ENCODE measurements at regions not wholly inside any gene's neighbourhood (a gene's known extent, or its start where the extent isn't known, plus 50 kb on each side); places are given as distances from the start of the nearest gene placed in this dataset.

DNA sequence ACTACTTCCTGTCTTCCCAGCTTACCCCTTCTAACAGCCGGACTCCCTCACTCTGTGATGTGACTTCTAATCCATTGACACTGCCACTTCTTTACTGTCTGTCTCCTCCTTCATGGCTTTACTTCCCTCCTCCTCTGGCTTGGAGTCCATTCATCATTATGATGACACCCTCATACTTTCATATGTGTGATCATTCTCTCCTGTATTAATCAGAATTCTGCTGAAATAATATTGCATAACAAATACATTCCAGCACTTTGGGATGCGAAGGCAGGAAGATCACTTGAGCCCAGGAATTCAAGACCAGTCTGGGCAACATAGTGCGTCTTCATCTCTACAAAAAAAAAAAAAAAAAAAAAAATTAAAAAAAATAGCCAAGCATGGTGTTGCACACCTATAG is 147.9 kb upstream of the BTBD3 start:
- peak overlapping the region; percentile 1 for H3K4ac ChIP-seq (replicated peaks; ENCODE audit: insufficient read length, low read depth, low read length)
- no peak overlapping the region for H3K4me2 ChIP-seq (ENCODE audit: insufficient read depth in 1 of 2, low read depth in 2 of 2, low read length in 2 of 2)
- no peak for FAIRE-seq
- no peak overlapping the region for H2BK120ac ChIP-seq (replicated peaks; ENCODE audit: low read depth, low read length)
- no peak overlapping the region for H2BK5ac ChIP-seq (ENCODE audit: low read depth, low read length)
- H3K18ac ChIP-seq (ENCODE audit: extremely low read depth, low read length), result no peak overlapping the region
- no peaks in the 10 kb centered on the region for H4K20me1 ChIP-seq (replicated peaks in 1 of 2; ENCODE audit: control insufficient read depth in 1 of 2, insufficient read depth in 2 of 2, low read length in 2 of 2)
- ChIA-PET CTCF (ENCODE audit: partially characterized antibody) (no interaction called here), POLR2A (ENCODE audit: partially characterized antibody) (no interaction called here)
- H3K4me3 ChIP-seq (ENCODE audit: extremely low read depth in 1 of 4, insufficient read depth in 2 of 4, low read depth in 3 of 4, low read length in 4 of 4), result no peak overlapping the region
- H3K36me3 ChIP-seq (ENCODE audit: control insufficient read depth in 2 of 4, insufficient read depth in 4 of 4, low read length in 3 of 4), result no peaks in the 10 kb centered on the region
- H2AFZ ChIP-seq (ENCODE audit: low read length), result no peak overlapping the region
- no peak overlapping the region for H4K5ac ChIP-seq (ENCODE audit: insufficient read length, low read depth, low read length)
- no peak overlapping the region for H2BK20ac ChIP-seq (ENCODE audit: low read length)
- no peak overlapping the region for H3K9ac ChIP-seq (replicated peaks in 1 of 4; ENCODE audit: extremely low read depth in 1 of 4, low read depth in 3 of 4, low read length in 3 of 4)
- no peak overlapping the region for H3K14ac ChIP-seq (ENCODE audit: insufficient read length)
- no peak overlapping the region for H4K91ac ChIP-seq (replicated peaks; ENCODE audit: insufficient read length, low read length)
- 0 out of 4 replicates have a peak, but pooled peaks cover 0 to 3% of the 10 kb centered on the region in 2 experiments for H3K9me3 ChIP-seq (ENCODE audit: insufficient read depth in 2 of 2, low read depth in 1 of 2, low read length in 1 of 2)
- DNase-seq (ENCODE audit: low read depth in 1 of 2, low spot score in 2 of 2), result no peak
- TF ChIP-seq CREB1 (IDR thresholded peaks at IDR 0.05) (no peak), RBBP5 (IDR thresholded peaks at IDR 0.05; ENCODE audit: borderline replicate concordance, low read depth, low read length) (no peak), YY1 (IDR thresholded peaks at IDR 0.05; ENCODE audit: low read depth, low read length) (no peak), FOSL1 (IDR thresholded peaks at IDR 0.05; ENCODE audit: insufficient read depth, low read depth, low read length) (no peak), POU5F1 (IDR thresholded peaks at IDR 0.05; ENCODE audit: low read depth, low read length) (no peak), BACH1 (IDR thresholded peaks at IDR 0.05; ENCODE audit: low read length) (no peak), GTF2F1 (IDR thresholded peaks at IDR 0.05; ENCODE audit: borderline replicate concordance, low read depth, low read length) (no peak), SRF (IDR thresholded peaks at IDR 0.05; ENCODE audit: low read depth, low read length) (no peak), JUN (IDR thresholded peaks at IDR 0.05; ENCODE audit: low read depth, low read length) (no peak), CEBPB (IDR thresholded peaks at IDR 0.05; ENCODE audit: low read depth, low read length) (no peak), TBP (IDR thresholded peaks at IDR 0.05; ENCODE audit: low read depth, low read length) (no peak)
- TF ChIP-seq, protein P1, sequence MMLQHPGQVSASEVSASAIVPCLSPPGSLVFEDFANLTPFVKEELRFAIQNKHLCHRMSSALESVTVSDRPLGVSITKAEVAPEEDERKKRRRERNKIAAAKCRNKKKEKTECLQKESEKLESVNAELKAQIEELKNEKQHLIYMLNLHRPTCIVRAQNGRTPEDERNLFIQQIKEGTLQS (IDR thresholded peaks at IDR 0.05; ENCODE audit: insufficient read depth, low read depth, low read length), result no peak
- TF ChIP-seq, protein P2, sequence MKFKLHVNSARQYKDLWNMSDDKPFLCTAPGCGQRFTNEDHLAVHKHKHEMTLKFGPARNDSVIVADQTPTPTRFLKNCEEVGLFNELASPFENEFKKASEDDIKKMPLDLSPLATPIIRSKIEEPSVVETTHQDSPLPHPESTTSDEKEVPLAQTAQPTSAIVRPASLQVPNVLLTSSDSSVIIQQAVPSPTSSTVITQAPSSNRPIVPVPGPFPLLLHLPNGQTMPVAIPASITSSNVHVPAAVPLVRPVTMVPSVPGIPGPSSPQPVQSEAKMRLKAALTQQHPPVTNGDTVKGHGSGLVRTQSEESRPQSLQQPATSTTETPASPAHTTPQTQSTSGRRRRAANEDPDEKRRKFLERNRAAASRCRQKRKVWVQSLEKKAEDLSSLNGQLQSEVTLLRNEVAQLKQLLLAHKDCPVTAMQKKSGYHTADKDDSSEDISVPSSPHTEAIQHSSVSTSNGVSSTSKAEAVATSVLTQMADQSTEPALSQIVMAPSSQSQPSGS (IDR thresholded peaks at IDR 0.05; ENCODE audit: low read length), result no peak
- no peaks in the 10 kb centered on the region for H3K79me1 ChIP-seq (ENCODE audit: low read depth, low read length)
- H4K8ac ChIP-seq (ENCODE audit: extremely low read depth, insufficient read depth, low read length), result no peak overlapping the region
- no peaks in the 10 kb centered on the region for H3K79me2 ChIP-seq (ENCODE audit: control insufficient read depth in 1 of 2, insufficient read depth in 2 of 2, low read length in 2 of 2)
- no peak overlapping the region for H2BK12ac ChIP-seq (ENCODE audit: low read depth, low read length)
- no peaks in the 10 kb centered on the region for H3K23me2 ChIP-seq (ENCODE audit: low read depth, low read length)
- no peak overlapping the region for H3K23ac ChIP-seq (ENCODE audit: insufficient read length)
- H3K4me1 ChIP-seq (replicated peaks in 1 of 4; ENCODE audit: control insufficient read depth in 3 of 4, insufficient read depth in 4 of 4, low read length in 3 of 4), result peaks cover 3 to 15% (median 4%) of the 10 kb centered on the region in 4 experiments; a peak in 5 of 7 replicates
- H2BK15ac ChIP-seq (ENCODE audit: low read length), result no peak overlapping the region
- no peaks in the 10 kb centered on the region; a peak in 1 of 7 replicates for H3K27me3 ChIP-seq (replicated peaks in 1 of 4; ENCODE audit: control insufficient read depth in 3 of 4, extremely low read depth in 1 of 4, insufficient read depth in 3 of 4, low read length in 3 of 4)
- WGBS, 2 experiments (ENCODE audit: extremely low coverage in 1 of 2, insufficient coverage in 1 of 2, insufficient read length in 1 of 2, insufficient replicate concordance in 2 of 2, low coverage in 1 of 2, low lambda C conversion rate in 2 of 2, missing lambda C conversion rate in 1 of 2), result 89% methylated on average over 3 of the region's 3 CpGs; no CpG with 5 or more reads in 1 of the 2 experiments
- no peak overlapping the region for H2AK5ac ChIP-seq (ENCODE audit: low read depth, low read length)
- H3K56ac ChIP-seq (replicated peaks; ENCODE audit: insufficient read length, low read depth, low read length), result no peak overlapping the region
- H3K27ac ChIP-seq (ENCODE audit: low read depth, low read length), result no peak overlapping the region

All from H1 (cell line).